WTC11 (cell line): ENCODE measurements at regions not wholly inside any gene's neighbourhood (a gene's known extent, or its start where the extent isn't known, plus 50 kb on each side); places are given as distances from the start of the nearest gene placed in this dataset.

ENCODE experiments used
- ATAC-seq: fragments of 200-7000 bp; cut with Tn5 transposase; 2 replicates; pipeline ENCODE4 v1.10.0; 2021; ENCODE audit warnings: mild to moderate bottlenecking, moderate library complexity
- CTCF ChIA-PET: fragments of 300-600 bp; sonication (Branson Sonifier 250); formaldehyde crosslinking; loops from one replicate; lab custom pipeline; 2021; ENCODE audit warnings: antibody characterized with exemption; lab: Charles Lee
- POLR2A ChIA-PET: fragments of 350-600 bp; sonication (Branson Sonifier 250); formaldehyde crosslinking; loops from one replicate; lab custom pipeline; 2021; ENCODE audit warnings: antibody characterized with exemption; lab: Charles Lee
- DNase-seq: peaks from one replicate; pipeline ENCODE4 v3.0.0; 2021; ENCODE audit warnings: low spot score
- H3K27ac Mint-ChIP-seq: 2 replicates; pipeline ENCODE4 v1.8.0; 2021; ENCODE audit warnings: mixed read lengths
- H3K27me3 Mint-ChIP-seq: 2 replicates; pipeline ENCODE4 v1.8.0; 2021; ENCODE audit warnings: low read depth, mild to moderate bottlenecking, moderate library complexity, mixed read lengths
- H3K36me3 Mint-ChIP-seq: 2 replicates; pipeline ENCODE4 v1.8.0; 2021; ENCODE audit warnings: mixed read lengths
- H3K4me1 Mint-ChIP-seq: 2 replicates; pipeline ENCODE4 v1.8.0; 2022; ENCODE audit warnings: mixed read lengths
- H3K4me3 Mint-ChIP-seq: 2 replicates; pipeline ENCODE4 v1.8.0; 2021; ENCODE audit warnings: mild to moderate bottlenecking, moderate library complexity, mixed read lengths
- H3K9me3 Mint-ChIP-seq: 2 replicates; pipeline ENCODE4 v1.8.0; 2021; ENCODE audit warnings: mixed read lengths
- ARID4B ChIP-seq: sonication (generic); formaldehyde crosslinking; IDR thresholded peaks from 2 replicates; pipeline ENCODE4 v1.8.0; 2023; ENCODE audit warnings: missing genetic modification reagents, mild to moderate bottlenecking, borderline replicate concordance
- ERG ChIP-seq: fragments of 250-450 bp; sonication (Bioruptor Pico); IDR thresholded peaks from 2 replicates; pipeline ENCODE4 v1.8.0; 2021; ENCODE audit warnings: mild to moderate bottlenecking
- FOXJ3 ChIP-seq: sonication (generic); formaldehyde crosslinking; IDR thresholded peaks from 2 replicates; pipeline ENCODE4 v1.9.0; 2021; ENCODE audit warnings: missing genetic modification reagents, mild to moderate bottlenecking, borderline replicate concordance
- FOXP4 ChIP-seq: sonication (generic); formaldehyde crosslinking; IDR thresholded peaks from 2 replicates; pipeline ENCODE4 v1.8.0; 2022; ENCODE audit warnings: mild to moderate bottlenecking, missing genetic modification reagents
- GABPB1 ChIP-seq: sonication (generic); formaldehyde crosslinking; IDR thresholded peaks from 2 replicates; pipeline ENCODE4 v1.8.1; 2023; ENCODE audit warnings: mild to moderate bottlenecking, missing genetic modification reagents
- GTF2I ChIP-seq: fragments of 250-450 bp; sonication (Bioruptor Pico); conservative IDR thresholded peaks from 2 replicates; pipeline ENCODE4 v1.4.0; 2021; ENCODE audit warnings: mild to moderate bottlenecking
- NFYB ChIP-seq: sonication (generic); formaldehyde crosslinking; conservative IDR thresholded peaks from 2 replicates; pipeline ENCODE4 v1.8.0; 2022; ENCODE audit warnings: low read depth, missing genetic modification reagents
- NR1H2 ChIP-seq: sonication (generic); formaldehyde crosslinking; IDR thresholded peaks from 2 replicates; pipeline ENCODE4 v1.9.0; 2021; ENCODE audit warnings: mild to moderate bottlenecking, moderate library complexity, missing genetic modification reagents
- NR3C1 ChIP-seq: sonication (generic); formaldehyde crosslinking; conservative IDR thresholded peaks from 2 replicates; pipeline ENCODE4 v1.8.1; 2023; ENCODE audit warnings: low read depth, mild to moderate bottlenecking, missing genetic modification reagents
- SMAD4 ChIP-seq: sonication (generic); formaldehyde crosslinking; IDR thresholded peaks from 2 replicates; pipeline ENCODE4 v1.8.0; 2022; ENCODE audit warnings: mild to moderate bottlenecking, missing genetic modification reagents
- SP1 ChIP-seq: sonication (generic); formaldehyde crosslinking; conservative IDR thresholded peaks from 2 replicates; pipeline ENCODE4 v1.8.1; 2022; ENCODE audit warnings: missing genetic modification reagents
- TP53 ChIP-seq: sonication (generic); formaldehyde crosslinking; IDR thresholded peaks from 2 replicates; pipeline ENCODE4 v1.8.1; 2023; ENCODE audit warnings: mild to moderate bottlenecking, missing genetic modification reagents
- ZNF396 ChIP-seq: fragments of 250-450 bp; sonication (Bioruptor Pico); IDR thresholded peaks from 2 replicates; pipeline ENCODE4 v1.8.0; 2021; ENCODE audit warnings: mild to moderate bottlenecking, moderate library complexity, borderline replicate concordance
- ZNF425 ChIP-seq: fragments of 250-450 bp; sonication (Bioruptor Pico); conservative IDR thresholded peaks from 2 replicates; pipeline ENCODE4 v1.9.0; 2021; ENCODE audit warnings: mild to moderate bottlenecking
- ZNF671 ChIP-seq: fragments of 250-450 bp; sonication (Bioruptor Pico); IDR thresholded peaks from 2 replicates; pipeline ENCODE4 v1.8.0; 2021; ENCODE audit warnings: mild to moderate bottlenecking
- TF ChIP-seq, protein P1 (sequence below): sonication (generic); formaldehyde crosslinking; IDR thresholded peaks from 2 replicates; pipeline ENCODE4 v1.8.0; 2022; ENCODE audit warnings: mild to moderate bottlenecking, missing genetic modification reagents
- TF ChIP-seq, protein P2 (sequence below): fragments of 250-450 bp; sonication (Bioruptor Pico); IDR thresholded peaks from 2 replicates; pipeline ENCODE4 v1.9.0; 2021; ENCODE audit warnings: moderate library complexity, mild to moderate bottlenecking, inconsistent platforms, borderline replicate concordance
- TF ChIP-seq, protein P3 (sequence below): fragments of 250-450 bp; sonication (Bioruptor Pico); IDR thresholded peaks from 2 replicates; pipeline ENCODE4 v1.9.0; 2021; ENCODE audit warnings: mild to moderate bottlenecking, borderline replicate concordance

DNA sequence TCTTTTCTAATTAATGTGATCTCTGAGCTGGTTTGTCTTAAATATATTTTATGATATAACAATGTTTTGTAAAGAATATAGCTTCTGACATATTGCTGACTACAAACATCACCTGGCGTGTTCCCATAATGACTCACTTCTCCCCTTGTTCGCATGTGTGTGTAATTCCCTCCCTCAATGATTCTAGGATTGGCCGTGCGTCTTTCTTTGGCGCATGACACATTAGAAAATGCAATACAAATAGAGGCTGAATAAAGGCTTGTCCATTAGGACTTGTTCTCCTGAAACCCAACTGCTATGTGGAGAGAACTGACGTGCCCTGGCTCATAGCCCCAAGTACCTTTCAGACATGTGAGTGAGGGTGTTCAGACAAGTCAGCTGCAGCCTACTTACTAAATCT lies 159.7 kb upstream of the CDH20 start:
- ATAC-seq (no peak), DNase-seq (no peak)
- ChIA-PET CTCF (no interaction called here), POLR2A (no interaction called here)
- peaks cover 18% of the 10 kb centered on the region; the same call in 1 of the 2 replicates for H3K36me3 Mint-ChIP-seq
- H3K9me3 Mint-ChIP-seq: peaks cover 42% of the 10 kb centered on the region
- H3K27ac Mint-ChIP-seq: no peak overlapping the region
- H3K4me1 Mint-ChIP-seq: peaks cover 15% of the 10 kb centered on the region
- TF ChIP-seq FOXJ3 (CRISPR knock-in tag) (no peak), SMAD4 (CRISPR knock-in tag) (no peak), TP53 (CRISPR knock-in tag) (no peak), FOXP4 (CRISPR knock-in tag) (no peak)
- no peaks in the 10 kb centered on the region for H3K27me3 Mint-ChIP-seq
- no peak overlapping the region for H3K4me3 Mint-ChIP-seq

DNA sequence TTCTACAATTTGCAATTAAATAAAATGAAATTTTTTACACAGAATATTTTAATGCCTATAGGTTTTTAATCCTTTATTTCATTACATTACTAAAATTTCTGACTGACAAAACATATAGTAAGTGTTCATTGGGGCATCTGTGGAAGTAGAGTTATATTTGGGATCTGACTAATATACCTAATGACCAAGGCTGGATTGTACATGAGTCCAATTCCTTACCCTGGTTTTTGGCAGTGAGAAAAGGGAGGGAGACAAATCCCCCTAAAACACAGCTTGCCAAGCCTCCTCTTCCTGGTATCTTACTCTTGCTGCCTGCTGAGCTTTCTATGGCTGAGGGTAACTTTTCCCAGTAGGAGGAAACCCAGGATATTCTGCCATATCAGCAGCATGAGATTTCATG lies 149.4 kb upstream of the CDH20 start:
- H3K9me3 Mint-ChIP-seq: no peaks in the 10 kb centered on the region
- DNase-seq: no peak
- ATAC-seq: no peak
- H3K4me3 Mint-ChIP-seq: no peak overlapping the region
- ChIA-PET POLR2A (no interaction called here), CTCF (no interaction called here)
- no peak overlapping the region for H3K27ac Mint-ChIP-seq
- H3K36me3 Mint-ChIP-seq: no peaks in the 10 kb centered on the region
- H3K4me1 Mint-ChIP-seq: no peaks in the 10 kb centered on the region
- no peaks in the 10 kb centered on the region for H3K27me3 Mint-ChIP-seq
- TF ChIP-seq, protein P1, sequence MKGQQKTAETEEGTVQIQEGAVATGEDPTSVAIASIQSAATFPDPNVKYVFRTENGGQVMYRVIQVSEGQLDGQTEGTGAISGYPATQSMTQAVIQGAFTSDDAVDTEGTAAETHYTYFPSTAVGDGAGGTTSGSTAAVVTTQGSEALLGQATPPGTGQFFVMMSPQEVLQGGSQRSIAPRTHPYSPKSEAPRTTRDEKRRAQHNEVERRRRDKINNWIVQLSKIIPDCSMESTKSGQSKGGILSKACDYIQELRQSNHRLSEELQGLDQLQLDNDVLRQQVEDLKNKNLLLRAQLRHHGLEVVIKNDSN (CRISPR knock-in tag): no peak
- TF ChIP-seq, protein P2, sequence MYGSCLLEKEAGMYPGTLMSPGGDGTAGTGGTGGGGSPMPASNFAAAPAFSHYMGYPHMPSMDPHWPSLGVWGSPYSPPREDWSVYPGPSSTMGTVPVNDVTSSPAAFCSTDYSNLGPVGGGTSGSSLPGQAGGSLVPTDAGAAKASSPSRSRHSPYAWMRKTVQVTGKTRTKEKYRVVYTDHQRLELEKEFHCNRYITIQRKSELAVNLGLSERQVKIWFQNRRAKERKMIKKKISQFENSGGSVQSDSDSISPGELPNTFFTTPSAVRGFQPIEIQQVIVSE (CRISPR knock-in tag): no peak
- TF ChIP-seq ZNF425 (CRISPR knock-in tag): no peak
- TF ChIP-seq ZNF671 (CRISPR knock-in tag): no peak
- no peak for TF ChIP-seq ZNF396 (CRISPR knock-in tag)
- TF ChIP-seq GTF2I: no peak
- no peak for TF ChIP-seq NR1H2
- no peak for TF ChIP-seq NR3C1
- no peak for TF ChIP-seq GABPB1 (CRISPR knock-in tag)
- no peak for TF ChIP-seq ARID4B (CRISPR knock-in tag)
- no peak for TF ChIP-seq ERG (CRISPR knock-in tag)
- TF ChIP-seq NFYB (CRISPR knock-in tag): no peak
- TF ChIP-seq SP1: no peak
- TF ChIP-seq, protein P3, sequence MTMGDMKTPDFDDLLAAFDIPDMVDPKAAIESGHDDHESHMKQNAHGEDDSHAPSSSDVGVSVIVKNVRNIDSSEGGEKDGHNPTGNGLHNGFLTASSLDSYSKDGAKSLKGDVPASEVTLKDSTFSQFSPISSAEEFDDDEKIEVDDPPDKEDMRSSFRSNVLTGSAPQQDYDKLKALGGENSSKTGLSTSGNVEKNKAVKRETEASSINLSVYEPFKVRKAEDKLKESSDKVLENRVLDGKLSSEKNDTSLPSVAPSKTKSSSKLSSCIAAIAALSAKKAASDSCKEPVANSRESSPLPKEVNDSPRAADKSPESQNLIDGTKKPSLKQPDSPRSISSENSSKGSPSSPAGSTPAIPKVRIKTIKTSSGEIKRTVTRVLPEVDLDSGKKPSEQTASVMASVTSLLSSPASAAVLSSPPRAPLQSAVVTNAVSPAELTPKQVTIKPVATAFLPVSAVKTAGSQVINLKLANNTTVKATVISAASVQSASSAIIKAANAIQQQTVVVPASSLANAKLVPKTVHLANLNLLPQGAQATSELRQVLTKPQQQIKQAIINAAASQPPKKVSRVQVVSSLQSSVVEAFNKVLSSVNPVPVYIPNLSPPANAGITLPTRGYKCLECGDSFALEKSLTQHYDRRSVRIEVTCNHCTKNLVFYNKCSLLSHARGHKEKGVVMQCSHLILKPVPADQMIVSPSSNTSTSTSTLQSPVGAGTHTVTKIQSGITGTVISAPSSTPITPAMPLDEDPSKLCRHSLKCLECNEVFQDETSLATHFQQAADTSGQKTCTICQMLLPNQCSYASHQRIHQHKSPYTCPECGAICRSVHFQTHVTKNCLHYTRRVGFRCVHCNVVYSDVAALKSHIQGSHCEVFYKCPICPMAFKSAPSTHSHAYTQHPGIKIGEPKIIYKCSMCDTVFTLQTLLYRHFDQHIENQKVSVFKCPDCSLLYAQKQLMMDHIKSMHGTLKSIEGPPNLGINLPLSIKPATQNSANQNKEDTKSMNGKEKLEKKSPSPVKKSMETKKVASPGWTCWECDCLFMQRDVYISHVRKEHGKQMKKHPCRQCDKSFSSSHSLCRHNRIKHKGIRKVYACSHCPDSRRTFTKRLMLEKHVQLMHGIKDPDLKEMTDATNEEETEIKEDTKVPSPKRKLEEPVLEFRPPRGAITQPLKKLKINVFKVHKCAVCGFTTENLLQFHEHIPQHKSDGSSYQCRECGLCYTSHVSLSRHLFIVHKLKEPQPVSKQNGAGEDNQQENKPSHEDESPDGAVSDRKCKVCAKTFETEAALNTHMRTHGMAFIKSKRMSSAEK (CRISPR knock-in tag): no peak
